Glomerular visceral epithelial cell (primary cell): ENCODE measurements at regions not wholly inside any gene's neighbourhood (a gene's known extent, or its start where the extent isn't known, plus 50 kb on each side); places are given as distances from the start of the nearest gene placed in this dataset.
A peak's percentile ranks its signal among the peaks of the same experiment; 100 is the strongest.

Experiments
- DNase-seq: peaks from one replicate; pipeline ENCODE4 v3.0.0-alpha.2; 2016; ENCODE audit errors: extremely low spot score

DNA sequence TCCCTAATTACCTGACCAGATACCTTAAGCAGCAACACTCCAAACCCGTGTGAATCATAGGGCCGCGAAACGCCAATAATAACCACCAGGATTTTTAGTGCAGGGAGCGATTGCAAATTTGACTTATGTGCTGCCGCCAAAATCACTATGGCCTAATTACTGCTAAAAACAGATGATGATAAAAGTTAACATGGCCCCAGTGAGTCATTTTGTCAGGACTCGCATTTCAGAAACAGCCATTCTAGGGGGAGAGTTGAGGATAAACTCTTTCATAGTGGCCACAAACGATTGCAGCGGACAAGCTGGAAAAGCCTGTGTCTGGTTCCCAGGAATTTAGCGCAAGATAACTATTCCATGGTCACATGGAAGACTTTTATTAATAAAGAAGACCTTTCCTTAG is 103.4 kb downstream of the HLX start:
- DNase-seq: no peak

DNA sequence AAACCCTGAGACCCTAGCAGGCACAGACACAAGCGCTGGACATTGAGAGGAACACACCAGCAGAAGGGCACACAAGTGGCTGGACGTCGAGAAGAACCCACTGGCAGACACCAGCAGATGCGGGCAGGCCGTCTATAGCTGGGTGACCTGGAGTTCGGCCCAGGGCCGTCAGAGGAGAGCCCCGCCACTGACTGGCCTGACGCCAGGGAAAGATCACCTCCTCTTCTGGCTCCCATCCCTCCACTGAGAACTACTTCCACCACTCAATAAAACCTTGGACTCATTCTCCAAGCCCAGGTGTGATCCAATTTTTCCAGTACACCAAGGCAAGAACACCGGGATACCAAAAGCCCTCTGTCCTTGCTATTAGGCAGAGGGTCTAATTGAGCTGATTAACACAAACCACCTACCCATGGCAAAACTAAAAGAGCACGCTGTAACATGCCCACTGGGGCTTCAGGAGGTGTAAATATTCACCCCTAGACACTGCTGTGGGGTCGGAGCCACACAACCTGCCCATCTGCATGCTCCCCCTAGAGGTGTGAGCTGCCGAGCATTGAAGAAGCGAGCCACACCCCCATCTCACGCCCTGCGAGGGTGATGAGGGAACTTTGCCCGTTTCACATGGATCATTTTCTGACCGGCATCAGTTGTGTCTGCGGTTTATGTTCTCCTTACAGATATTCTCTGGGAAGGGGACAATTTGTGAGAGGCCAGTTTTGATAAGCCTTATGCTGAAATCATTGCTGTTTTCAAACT is 104.8 kb downstream of the HLX start:
- no peak for DNase-seq

DNA sequence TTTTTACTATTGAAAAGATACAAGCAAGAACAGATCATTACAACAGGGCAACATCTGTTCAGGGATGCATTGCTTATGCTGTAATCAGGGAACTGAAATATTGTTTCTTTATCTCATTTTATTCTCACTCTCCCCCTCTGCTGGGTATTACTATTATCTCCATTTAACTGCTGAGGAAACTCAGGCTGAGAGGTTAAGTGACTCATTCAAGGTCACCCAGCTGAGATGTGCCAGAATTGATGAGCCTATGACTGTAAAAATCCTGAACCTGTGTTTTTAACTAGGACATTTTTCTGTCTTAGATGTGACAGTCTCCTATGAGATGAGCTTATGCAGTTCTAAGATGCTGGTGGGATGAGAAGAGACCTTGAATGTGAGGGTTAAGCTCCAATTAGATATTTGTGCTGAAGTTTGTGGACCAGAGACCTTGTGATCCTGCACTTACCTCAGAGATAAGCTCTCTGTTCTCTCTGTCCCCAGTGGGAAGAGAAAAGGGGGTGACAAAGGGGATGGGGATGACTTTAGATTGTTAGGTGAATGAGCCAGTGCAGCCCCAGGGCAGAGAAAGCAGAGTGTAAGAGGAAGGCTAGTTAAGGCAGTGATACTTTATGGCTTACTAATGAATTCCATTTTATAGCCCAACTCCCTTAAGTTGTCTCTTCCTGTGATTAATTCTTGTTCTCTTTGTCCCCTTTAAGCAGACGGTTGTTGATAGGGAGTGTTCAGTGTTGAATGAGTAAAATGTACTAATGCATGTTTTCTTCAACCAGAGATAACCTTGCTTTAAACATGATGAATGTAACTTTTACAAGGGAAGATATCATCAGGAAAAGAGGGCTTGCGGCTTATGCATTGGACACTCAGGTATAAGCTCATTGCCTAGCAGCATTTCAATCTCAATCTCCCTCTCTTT is 111.4 kb downstream of the HLX start:
- peak; percentile 50 for DNase-seq

DNA sequence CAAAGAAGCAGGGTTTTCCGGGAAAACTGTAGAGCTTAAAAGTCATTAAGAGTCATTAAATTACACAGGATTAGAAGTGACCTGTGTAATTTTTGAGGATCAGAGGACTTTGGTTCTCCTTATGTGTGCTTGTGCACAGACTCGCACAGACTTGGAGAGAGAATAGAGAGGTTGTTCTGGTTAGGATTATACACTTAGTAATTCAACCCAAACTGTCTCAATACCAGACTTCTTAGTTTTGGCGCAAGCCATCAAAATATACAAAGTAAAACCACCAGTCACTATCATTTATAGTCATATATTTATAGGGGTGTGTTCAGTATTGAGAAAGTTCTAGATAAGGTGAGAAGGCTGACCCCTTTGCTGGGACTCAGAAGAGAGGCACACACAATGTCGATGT is 112.3 kb downstream of the HLX start:
- no peak for DNase-seq

DNA sequence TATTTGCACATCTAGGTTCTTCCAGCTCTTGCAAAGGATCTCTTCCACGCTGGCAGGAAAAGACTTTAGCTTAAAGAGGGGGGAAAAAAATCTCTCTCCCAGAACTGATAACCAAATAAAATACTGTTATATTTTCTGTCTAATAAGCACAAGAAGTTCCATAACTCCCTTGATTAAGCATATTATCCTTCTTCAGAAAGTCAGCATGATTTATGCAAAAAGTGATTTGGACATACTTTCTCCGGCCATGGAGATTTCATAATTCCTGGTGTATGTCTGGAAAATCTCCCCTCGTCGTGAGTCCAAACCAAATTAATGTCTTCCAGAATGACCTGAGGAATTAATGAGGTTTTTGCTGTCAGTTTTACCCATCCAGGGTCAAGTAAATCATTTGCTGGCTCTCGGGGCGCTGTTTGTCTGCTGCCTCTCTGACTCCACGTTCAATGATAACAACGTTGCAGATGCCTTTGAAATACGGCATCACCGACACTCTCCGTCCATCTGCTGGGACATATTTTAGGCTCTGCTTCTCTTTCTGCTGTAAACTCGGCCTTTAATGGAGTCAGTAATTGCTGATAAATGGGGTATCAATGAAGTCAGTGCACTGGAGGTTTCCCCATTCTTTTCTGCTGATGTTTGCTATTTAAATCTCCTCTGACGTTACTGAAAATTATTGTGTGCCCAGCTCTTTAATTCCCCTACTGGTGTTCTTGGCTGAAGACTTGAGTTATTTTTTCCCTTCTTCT is 112.9 kb downstream of the HLX start:
- no peak for DNase-seq

DNA sequence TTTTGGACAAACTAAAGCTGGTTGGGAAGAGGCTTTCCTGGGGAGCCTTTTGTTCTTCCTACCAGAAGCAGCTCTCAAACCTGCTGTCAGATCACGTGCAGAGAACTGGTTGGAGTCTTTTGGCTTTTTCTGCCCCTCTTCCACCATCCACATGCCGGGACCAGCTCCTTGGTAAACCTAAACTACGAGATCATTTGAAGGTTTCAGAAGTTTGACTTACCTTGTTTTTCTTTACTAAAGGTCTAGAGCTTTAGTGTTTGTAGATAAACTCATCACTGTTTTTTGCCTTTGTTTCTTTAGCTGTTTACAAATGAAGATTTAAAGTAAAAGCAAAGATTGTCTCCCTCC is 113.4 kb downstream of the HLX start:
- no peak for DNase-seq

DNA sequence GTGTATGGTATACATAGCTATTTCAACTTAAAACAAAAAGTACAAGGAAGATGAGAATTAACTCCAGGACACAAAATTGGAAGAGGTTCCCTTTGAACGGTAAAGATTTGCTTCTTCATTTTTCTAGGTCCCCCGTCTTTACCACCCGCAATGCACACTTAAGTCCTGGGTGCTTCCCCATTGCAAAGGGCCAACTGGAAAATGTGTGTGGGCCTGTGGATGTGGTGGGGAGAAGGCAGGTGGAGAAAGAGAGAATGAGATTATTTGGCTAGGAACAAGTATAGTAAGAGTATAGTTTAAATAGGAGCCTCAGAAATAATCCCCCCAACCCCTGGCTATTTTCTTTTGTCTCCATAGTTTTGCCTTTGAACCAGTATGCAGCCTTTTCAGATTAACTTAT is 115.4 kb downstream of the HLX start:
- no peak for DNase-seq

DNA sequence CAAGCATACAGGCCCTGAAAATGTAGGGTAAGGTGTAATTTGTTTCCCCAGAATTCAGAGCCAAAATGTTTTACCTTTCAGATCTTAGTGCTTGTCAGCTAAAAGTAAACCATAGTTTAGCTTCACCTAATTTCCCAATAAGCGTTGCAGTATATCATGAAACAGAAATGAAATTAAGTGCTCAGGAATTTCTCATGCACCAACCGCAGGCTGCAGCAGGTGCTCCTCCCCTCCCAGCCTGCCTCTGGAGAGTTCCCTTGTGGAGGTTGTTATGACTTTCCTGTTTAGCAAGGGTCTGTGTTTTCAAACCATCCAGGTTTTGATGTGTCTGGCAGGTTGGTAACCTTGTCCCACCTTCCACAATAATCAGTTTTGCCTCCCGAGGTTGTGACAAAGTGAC is 118.5 kb downstream of the HLX start:
- no peak for DNase-seq

DNA sequence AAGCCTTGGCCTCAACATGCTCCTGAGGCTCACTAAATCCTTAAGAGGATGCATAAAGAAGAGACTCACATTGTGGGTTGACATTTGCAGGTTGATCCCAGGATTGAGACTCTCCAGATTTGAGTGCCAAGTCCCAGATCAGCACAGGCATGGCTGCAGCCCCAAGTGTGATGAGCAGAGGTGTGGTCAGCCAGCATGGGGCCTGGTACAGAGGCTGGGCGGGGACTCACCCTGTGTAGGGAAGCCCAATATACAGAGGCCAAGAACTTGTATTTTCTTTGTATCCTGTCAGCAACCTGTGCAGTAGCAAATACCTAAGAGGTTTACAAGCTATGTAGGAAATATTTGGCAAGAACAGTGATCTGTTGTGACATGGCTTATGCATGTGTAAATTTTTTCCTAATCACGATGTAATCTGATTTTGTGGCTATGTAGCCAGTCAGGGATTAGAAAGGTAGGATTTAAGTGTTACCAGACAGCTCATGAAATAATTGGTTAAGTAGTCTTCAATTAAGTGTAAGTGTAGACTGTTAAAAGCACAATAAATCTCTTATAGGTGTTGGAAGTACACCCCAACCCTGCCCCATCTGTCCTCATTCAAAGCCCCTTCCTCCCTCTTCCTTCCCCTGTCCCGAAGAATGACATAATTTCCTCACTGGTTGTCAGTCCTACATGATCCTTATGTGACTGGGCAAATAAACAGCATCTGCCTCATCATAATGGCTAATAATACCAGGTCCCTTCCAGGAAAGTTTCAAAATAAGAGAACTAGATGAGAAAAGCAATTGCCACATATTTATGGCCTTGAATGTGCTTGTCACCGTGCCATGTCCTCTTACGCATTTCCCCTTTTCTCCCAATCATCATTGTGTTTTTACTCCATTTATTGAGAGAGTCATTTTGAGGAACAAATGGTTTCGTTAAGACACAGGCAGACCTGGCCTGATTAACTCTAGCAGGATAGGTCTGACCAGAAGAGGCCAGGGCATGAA is 120.9 kb downstream of the HLX start:
- DNase-seq: no peak

DNA sequence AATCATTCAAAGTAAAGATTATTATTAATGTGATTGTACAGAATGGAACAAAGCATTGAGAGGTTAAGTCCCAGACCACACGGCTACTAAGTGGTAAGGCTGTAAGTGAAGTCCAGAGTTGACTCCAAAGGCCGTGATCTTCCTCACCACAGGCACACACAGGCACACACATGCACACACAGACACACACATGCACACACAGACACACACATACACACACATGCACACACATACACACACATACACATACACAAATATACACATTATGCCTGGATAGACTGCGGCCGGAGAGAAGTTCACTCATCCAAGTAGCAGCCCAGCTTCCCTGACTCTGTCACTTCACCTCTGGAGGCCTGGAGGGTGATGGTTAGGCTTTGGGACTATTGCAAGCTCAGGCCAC is 121.9 kb downstream of the HLX start:
- DNase-seq: no peak

DNA sequence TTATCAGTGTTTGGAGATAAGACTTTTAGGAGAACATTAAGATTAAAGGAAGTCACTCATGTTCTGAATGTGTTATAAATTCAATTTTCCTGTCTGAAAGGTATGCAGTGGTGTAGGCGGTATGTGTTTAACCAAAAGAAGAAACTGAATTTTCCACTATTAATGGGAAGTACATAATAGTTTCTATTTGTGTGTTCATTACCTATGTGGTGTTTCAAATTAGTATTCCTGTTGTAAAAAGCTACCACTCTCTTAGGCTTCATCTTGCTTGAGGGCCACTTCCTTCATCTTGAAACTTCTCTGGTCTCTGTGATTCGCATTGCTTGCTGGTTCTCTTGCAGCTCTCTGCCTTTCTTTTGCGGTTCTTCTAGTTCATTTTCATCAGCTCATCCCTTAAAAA is 123.4 kb downstream of the HLX start:
- DNase-seq: no peak

DNA sequence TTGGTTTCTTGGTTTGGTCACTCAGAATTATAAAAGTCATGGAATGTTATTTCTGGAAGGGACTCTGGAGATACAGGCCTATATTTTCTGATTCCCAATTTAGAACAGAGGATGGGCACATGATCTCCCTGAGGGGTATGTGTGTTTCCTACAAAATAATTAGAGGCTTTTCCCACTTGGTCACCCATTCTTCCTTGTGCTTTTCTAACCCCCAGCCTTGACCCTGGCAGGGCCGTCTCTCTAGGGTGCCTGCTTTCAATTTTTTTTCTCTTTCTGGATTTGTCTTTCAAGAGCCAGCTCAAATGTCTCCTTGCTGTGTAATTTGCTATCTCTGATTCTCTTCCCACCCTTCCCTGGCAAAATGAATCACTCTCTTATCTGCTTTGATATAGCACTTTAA is 131.9 kb downstream of the HLX start:
- DNase-seq: no peak

DNA sequence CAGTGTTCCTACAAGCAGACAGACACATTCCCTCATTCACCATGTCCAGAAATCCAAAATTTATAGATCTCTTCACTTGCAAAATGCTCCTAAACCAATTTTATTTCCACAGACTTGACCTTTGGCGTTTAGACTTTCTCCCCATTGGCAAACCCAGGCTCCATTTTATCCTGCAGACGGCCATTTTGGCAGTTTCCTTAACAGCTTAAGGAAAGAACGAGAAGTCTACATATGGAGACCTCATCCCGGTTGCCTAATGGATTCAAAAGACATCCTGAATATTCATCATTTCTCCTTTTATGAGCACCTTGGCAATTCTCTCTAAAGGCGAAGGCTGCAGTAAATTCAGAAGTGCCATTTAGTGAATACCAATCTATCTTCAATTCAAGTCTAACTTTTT is 132.9 kb downstream of the HLX start:
- DNase-seq: no peak

DNA sequence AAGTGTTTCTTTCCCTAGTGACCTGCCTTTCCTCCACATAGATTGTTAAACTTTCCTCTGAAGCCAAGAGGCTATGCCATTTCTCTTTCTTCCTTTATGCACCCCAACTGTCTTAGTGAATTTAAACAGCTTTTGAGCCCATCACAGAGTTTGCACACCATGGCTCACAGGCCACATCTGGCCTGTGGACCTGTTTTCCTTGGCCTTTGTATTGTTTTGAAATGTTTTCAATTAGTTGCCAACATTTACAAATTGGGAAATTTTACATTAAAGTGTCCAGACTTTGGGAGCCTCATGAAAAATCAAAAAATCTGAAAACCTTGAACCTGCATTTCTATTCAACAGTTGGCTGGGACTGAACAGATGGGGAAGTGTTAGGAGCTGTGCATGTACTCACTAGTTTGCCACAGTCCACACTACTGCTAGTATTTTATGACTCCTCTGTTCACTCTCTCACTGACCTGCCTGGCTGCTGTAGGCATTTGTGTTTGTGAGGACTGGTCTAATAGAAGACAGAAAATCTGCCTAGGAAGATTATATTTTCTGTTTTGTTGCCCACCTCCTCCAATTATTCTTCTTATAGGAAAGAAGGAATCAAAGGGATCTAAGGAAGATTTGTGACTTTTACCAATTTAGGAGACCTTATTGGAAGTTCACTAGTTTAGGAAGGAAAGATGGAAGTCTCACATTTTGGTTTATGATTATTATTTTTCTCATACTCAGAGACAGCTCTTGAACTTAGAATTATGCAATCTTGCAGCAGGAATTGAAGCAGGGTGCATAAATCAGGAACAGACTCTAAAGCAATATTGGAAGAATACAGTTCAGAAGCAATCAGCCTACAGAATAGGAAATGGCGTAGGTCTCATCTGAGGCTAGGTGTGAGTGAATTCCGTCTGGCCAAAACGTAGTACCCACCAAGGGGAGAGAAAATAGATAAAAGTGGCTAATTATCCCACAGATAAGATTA is 134.7 kb downstream of the HLX start:
- DNase-seq: no peak

DNA sequence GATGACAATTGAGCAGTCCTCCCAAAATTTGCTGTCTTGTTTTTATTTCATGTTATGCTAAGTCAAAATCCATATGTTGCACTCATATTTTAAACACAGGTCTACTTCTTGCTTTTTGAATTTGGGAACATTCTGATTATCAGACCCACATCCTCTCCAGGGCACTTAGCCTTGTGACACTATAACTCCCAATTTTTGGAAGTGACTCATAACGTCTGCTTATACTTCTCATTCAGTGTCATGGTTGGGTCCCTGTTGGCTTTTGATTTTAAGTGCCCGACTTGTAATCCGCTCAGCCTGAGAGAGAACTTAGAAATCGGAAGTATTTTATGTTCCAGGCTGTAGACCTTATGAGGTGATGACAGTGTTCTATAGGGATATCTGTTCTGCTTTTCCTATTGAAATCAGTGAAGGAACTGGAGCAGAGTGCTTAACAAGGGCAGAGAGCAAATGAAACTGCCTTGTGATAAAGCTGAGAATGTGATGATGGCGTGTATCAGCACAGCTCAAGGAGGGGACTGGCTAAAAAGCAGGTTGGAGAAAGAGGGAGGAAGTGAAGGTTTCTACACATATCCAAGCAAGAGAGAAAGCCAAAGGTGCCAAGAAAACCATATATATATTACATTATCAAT is 136.0 kb downstream of the HLX start:
- DNase-seq: no peak

DNA sequence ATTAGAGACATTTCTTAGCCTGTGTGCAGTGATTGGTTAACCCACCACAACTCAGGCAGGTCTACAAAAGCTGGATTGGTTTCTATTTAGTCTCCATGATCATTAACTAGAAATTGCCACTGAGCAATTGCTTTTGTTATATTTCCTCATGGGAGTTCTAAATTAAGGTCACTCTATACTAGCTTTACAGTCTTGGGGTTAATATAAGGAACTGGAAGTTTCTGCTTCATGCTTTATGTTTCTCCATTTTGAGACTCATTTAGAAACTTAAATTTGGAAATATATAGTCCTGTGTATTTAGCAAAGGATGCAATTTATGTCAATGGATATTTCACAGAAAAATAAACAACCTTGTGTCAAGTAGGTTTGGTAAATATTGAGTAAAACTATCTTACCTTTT is 137.5 kb downstream of the HLX start:
- no peak for DNase-seq

DNA sequence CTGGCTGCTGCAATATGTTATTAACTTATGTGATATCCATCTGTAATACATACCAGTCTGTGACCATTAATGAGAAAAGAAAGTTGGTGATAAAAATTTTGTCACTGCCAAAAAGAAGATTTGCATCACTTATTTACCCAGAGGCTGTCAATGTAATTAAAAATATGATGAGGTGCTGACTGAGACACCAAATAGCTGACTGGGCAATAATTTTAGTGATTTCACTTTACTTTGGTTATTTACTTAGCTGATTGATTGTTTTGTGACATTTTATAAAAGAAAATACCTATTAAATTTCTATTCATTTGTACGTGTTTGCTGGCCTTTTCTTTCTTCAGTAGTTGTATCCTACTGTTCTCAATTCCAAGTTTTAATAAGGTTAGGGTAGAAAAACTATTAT is 139.2 kb downstream of the HLX start:
- no peak for DNase-seq

DNA sequence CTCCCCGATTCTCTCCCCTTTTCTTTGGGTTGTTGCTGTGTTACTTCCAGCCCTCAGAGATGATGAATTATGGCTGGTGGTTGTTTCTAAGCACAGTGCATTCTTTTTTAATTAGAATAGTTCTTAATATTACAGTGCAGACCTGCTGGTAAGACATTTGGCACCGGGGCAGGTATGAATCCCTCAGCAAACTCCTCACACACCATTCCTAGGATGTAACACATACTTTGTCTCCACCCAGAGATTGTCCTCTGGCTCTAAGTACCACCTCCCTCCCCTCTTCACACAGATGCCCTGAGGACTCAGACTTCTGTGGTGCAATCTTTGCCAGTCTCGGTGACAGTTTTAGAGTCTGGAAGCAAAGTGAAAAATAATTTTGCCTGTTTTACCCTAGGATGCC is 143.1 kb downstream of the HLX start:
- DNase-seq: no peak

DNA sequence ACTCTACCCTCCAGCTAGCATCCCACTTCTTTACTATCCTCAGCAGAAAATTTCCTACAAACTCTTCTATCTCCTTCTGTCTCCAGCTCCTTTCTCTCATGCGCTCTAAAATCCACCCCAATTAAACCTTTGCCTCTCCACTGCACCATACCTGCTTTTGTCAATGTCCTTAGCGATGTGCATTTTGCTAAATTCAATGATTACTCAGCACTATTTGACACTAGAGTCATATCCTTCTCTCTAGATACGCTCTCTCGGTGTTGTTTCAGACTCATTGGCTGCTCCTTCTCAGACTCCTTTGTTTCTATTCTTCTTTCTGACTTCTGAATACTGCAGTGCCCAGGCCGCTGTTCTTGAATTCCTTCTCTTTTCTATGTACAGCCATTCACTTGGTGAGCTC is 144.2 kb downstream of the HLX start:
- DNase-seq: no peak

DNA sequence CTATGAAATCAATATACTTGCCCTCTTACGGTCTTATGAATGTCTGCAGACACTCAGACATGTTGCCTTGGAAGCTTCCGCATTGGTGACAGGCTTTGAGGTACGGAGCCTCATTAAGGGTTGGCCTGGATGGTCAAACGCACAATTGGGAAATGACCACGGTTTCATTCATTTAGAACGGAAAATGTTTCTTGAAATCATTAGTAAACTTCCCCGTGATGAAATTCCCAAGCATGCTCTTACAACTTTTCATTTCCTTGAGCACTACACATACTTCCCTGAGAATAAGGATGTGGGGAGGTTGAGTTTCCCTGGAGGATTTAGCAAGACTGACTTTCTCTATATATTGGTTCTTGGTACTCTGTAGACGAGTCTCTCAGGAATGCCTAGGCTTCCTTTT is 146.3 kb downstream of the HLX start:
- no peak for DNase-seq
